Amygdala (tissue), 56 donors: ENCODE measurements at regions not wholly inside any gene's neighbourhood (a gene's known extent, or its start where the extent isn't known, plus 50 kb on each side); places are given as distances from the start of the nearest gene placed in this dataset.

Source experiments
- DNase-seq, 56 donors: peaks; one replicate each; lab custom pipeline; 2025; lab: John Stamatoyannopoulos, UW

- no peak for DNase-seq
Measured at GRCh38 chr10:65816536-65816935, 1109.3 kb upstream of the LRRTM3 start.

- no peak for DNase-seq
Measured at GRCh38 chr10:65818990-65819389, 1106.8 kb upstream of the LRRTM3 start.

DNA sequence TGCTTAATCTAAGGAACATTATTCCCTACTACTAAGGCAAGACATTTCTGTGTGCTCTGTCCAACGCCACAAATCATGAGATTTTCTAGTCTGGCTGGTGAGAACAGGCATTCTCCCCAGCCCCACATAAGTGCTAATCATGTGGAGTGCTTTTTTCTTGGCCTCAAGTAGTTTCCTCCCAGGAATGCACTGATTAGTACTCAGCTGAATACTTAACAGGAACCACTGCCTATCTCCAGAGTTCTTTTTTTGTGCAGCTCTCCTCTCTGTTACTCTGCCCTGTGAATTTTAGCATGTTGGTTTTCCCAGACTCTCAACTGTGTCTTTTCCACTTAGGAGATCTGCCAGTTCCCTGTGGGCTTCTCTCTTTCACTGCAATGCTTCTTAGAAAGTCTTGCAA lies 1098.5 kb upstream of the LRRTM3 start:
- no peak for DNase-seq

DNA sequence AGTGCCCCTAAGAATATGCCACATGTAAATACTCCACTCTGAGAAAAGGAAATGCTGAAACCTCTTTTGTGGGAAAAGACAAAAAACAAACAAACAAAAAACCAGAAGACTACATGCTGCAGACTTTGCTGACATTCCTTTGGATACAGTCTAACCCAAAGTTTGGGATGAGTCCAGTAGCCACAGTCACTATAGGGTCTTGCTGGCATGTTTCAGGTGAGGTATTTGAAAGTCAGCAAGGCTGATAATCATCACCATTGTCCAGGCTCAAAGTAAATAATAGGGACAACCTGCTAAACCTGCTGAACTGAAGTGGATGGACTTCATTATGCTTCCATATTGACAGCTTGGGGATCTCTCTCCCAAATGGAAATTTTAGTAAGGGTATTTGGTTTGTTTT lies 1087.0 kb upstream of the LRRTM3 start:
- no peak for DNase-seq

- no peak for DNase-seq
Measured at GRCh38 chr10:65843203-65843602, 1082.6 kb upstream of the LRRTM3 start.

GRCh38 chr10:65845916-65846315 lies 1079.9 kb upstream of the LRRTM3 start:
- no peak for DNase-seq

GRCh38 chr10:65846541-65846940 lies 1079.3 kb upstream of the LRRTM3 start:
- DNase-seq = no peak

DNA sequence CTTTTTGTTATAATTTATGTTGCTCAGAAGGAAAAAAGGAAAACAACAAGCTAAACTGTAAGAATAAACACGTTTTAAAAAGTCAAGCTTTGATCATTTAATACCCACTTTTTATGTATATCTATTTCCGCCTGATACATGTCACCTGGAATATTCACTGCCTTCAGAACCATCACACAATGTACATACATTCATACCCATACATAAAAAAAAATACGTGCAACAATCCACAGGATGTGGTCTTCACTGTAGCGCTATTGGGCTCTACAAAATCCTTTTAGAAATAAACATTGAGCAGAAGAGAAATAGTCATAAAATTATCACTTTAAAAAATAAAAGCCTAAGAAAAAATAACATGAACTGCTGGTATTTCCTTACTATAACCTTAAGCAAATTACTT lies 1078.9 kb upstream of the LRRTM3 start:
- DNase-seq = no peak

GRCh38 chr10:65847436-65848230 lies 1078.2 kb upstream of the LRRTM3 start:
- DNase-seq = no peak

DNA sequence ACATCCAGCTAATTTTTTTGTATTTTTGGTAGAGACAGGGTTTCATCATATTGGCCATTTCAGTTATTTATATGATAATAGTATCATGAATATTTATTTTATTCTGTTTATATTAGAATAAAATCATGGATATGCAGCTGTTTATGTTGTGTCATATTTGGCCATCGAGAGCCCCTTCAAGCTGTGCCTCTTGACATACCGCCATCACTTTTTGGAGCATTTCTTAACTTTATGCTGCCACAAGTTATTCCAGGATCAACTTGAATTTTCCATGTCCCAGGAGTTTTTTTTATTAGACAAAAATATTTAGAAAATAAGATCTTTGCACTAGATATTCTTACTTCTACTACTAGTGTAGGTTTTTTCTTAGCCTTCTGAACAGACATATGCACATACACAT lies 1067.0 kb upstream of the LRRTM3 start:
- no peak for DNase-seq

DNA sequence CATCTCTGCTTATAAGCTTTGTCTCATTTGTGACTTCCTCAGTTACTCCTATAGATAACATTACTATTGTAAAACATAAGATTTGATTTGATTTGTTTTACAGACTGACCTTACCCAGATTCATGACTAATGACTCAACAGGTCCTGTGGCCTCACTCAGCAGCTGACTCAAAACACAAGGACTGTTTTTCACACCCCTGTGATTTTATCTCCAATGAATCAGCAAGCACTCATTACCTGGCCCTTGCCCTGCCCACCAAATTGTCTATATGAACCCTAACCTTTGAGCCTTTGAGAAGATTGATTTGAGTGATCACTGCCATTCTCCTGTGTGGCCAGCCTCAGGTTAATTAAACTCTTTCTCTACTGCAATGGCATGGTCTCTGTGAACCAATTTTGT lies 1064.6 kb upstream of the LRRTM3 start:
- DNase-seq = no peak
